ENCODE measurements at regions not wholly inside any gene's neighbourhood (a gene's known extent, or its start where the extent isn't known, plus 50 kb on each side); places are given as distances from the start of the nearest gene placed in this dataset.

GRCh38 chr18:30705943-30706342 lies 336.6 kb downstream of the DSC3 start:
- DNase-seq (no peak), ATAC-seq (ENCODE audit: insufficient read depth, low FRiP score) (no peak)
- 77 to 80% methylated on average over 4 of the region's 4 CpGs for WGBS, 2 donors
- Histone ChIP-seq H3K36me3 (ENCODE audit: control insufficient read depth in 4 of 4, insufficient read depth in 4 of 4, low read length in 4 of 4) (no peaks in the 10 kb centered on the region), H3K27me3 (ENCODE audit: control insufficient read depth in 3 of 3, insufficient read depth in 3 of 3, low read length in 2 of 3) (no peaks in the 10 kb centered on the region), H3K27ac (ENCODE audit: low read depth in 1 of 2, low read length in 1 of 2) (no peak overlapping the region), H3K9me3 (ENCODE audit: control insufficient read depth in 4 of 4, insufficient read depth in 3 of 4, low read length in 3 of 4) (no peaks in the 10 kb centered on the region), H3K4me3 (no peak overlapping the region), H3K9ac (ENCODE audit: insufficient read depth in 1 of 2, low read length in 2 of 2) (no peak overlapping the region), H3K4me1 (ENCODE audit: control insufficient read depth in 5 of 5, insufficient read depth in 5 of 5, low read length in 5 of 5) (peaks cover 0 to 6% (median 0%) of the 10 kb centered on the region in 5 donors)
- no peak for TF ChIP-seq CTCF (IDR thresholded peaks at IDR 0.05; ENCODE audit: control extremely low read depth, extremely low read depth)

- no peaks in the 10 kb centered on the region for H3K36me3 ChIP-seq (ENCODE audit: control insufficient read depth in 4 of 4, insufficient read depth in 4 of 4, low read length in 4 of 4)
- peaks cover 0 to 7% (median 0%) of the 10 kb centered on the region in 4 donors for H3K9me3 ChIP-seq (ENCODE audit: control insufficient read depth in 4 of 4, insufficient read depth in 3 of 4, low read length in 3 of 4)
- H3K4me3 ChIP-seq: no peak overlapping the region
- peaks cover 0 to 3% (median 0%) of the 10 kb centered on the region in 5 donors for H3K4me1 ChIP-seq (ENCODE audit: control insufficient read depth in 5 of 5, insufficient read depth in 5 of 5, low read length in 5 of 5)
- ATAC-seq (ENCODE audit: insufficient read depth, low FRiP score) (no peak), DNase-seq (no peak)
- no peaks in the 10 kb centered on the region for H3K27me3 ChIP-seq (ENCODE audit: control insufficient read depth in 3 of 3, insufficient read depth in 3 of 3, low read length in 2 of 3)
- H3K9ac ChIP-seq (ENCODE audit: insufficient read depth in 1 of 2, low read length in 2 of 2): no peak overlapping the region
- H3K27ac ChIP-seq (ENCODE audit: low read depth in 1 of 2, low read length in 1 of 2): no peak overlapping the region
- WGBS, 2 donors: 94 to 95% methylated on average over 1 of the region's 1 CpG
- TF ChIP-seq CTCF (IDR thresholded peaks at IDR 0.05; ENCODE audit: control extremely low read depth, extremely low read depth): no peak
These were observed 344.0 kb downstream of the DSC3 start for GRCh38 chr18:30698571-30698970.

GRCh38 chr18:30696201-30696600 lies 346.3 kb downstream of the DSC3 start:
- TF ChIP-seq CTCF (IDR thresholded peaks at IDR 0.05; ENCODE audit: control extremely low read depth, extremely low read depth): no peak
- Histone ChIP-seq H3K9me3 (ENCODE audit: control insufficient read depth in 4 of 4, insufficient read depth in 3 of 4, low read length in 3 of 4) (peaks cover 0 to 7% (median 0%) of the 10 kb centered on the region in 4 donors), H3K4me3 (no peak overlapping the region), H3K9ac (ENCODE audit: insufficient read depth in 1 of 2, low read length in 2 of 2) (no peak overlapping the region), H3K36me3 (ENCODE audit: control insufficient read depth in 4 of 4, insufficient read depth in 4 of 4, low read length in 4 of 4) (no peaks in the 10 kb centered on the region), H3K4me1 (ENCODE audit: control insufficient read depth in 5 of 5, insufficient read depth in 5 of 5, low read length in 5 of 5) (peaks cover 0 to 3% (median 0%) of the 10 kb centered on the region in 5 donors), H3K27me3 (ENCODE audit: control insufficient read depth in 3 of 3, insufficient read depth in 3 of 3, low read length in 2 of 3) (no peaks in the 10 kb centered on the region), H3K27ac (ENCODE audit: low read depth in 1 of 2, low read length in 1 of 2) (no peak overlapping the region)
- ATAC-seq (ENCODE audit: insufficient read depth, low FRiP score) (no peak), DNase-seq (no peak)
- WGBS, 2 donors: 87 to 90% methylated on average over 5 of the region's 5 CpGs

GRCh38 chr18:30694773-30695172 lies 347.8 kb downstream of the DSC3 start:
- Histone ChIP-seq H3K9ac (ENCODE audit: insufficient read depth in 1 of 2, low read length in 2 of 2) (no peak overlapping the region), H3K27ac (ENCODE audit: low read depth in 1 of 2, low read length in 1 of 2) (no peak overlapping the region), H3K27me3 (ENCODE audit: control insufficient read depth in 3 of 3, insufficient read depth in 3 of 3, low read length in 2 of 3) (no peaks in the 10 kb centered on the region), H3K4me3 (no peak overlapping the region), H3K4me1 (ENCODE audit: control insufficient read depth in 5 of 5, insufficient read depth in 5 of 5, low read length in 5 of 5) (peaks cover 0 to 3% (median 0%) of the 10 kb centered on the region in 5 donors), H3K36me3 (ENCODE audit: control insufficient read depth in 4 of 4, insufficient read depth in 4 of 4, low read length in 4 of 4) (no peaks in the 10 kb centered on the region), H3K9me3 (ENCODE audit: control insufficient read depth in 4 of 4, insufficient read depth in 3 of 4, low read length in 3 of 4) (peaks cover 0 to 7% (median 0%) of the 10 kb centered on the region in 4 donors)
- no peak for TF ChIP-seq CTCF (IDR thresholded peaks at IDR 0.05; ENCODE audit: control extremely low read depth, extremely low read depth)
- DNase-seq (no peak), ATAC-seq (ENCODE audit: insufficient read depth, low FRiP score) (no peak)
- 94 to 98% methylated on average over 3 of the region's 3 CpGs for WGBS, 2 donors

Data from lung (tissue), 11 donors.